Astrocyte (in vitro differentiated cells and primary cell): ENCODE measurements at regions not wholly inside any gene's neighbourhood (a gene's known extent, or its start where the extent isn't known, plus 50 kb on each side); places are given as distances from the start of the nearest gene placed in this dataset.

Source experiments
- DNase-seq: peaks from one replicate; pipeline ENCODE4 v3.0.0-alpha.2; 2010; ENCODE audit warnings: low read depth
- FAIRE-seq: peaks from 2 replicates; lab custom pipeline; 2011; peaks lifted over from hg19 to GRCh38; lab: Jason Lieb, UNC
- H2AFZ ChIP-seq: 2 replicates; pipeline ENCODE4 v1.6.0; 2012; ENCODE audit warnings: low read depth, low read length, inconsistent platforms
- H3K27ac ChIP-seq: 2 replicates; pipeline ENCODE4 v1.5.1; 2011; ENCODE audit warnings: low read depth, low read length, inconsistent platforms
- H3K27me3 ChIP-seq: 2 replicates; pipeline ENCODE4 v1.6.0; 2011; ENCODE audit warnings: low read length, inconsistent platforms; ENCODE audit not compliant: insufficient read depth
- H3K36me3 ChIP-seq: 2 replicates; pipeline ENCODE4 v1.5.1; 2011; ENCODE audit warnings: low read length, inconsistent platforms; ENCODE audit not compliant: insufficient read depth
- H3K4me1 ChIP-seq: 2 replicates; pipeline ENCODE4 v1.5.1; 2011; ENCODE audit warnings: low read length, inconsistent platforms; ENCODE audit not compliant: insufficient read depth
- H3K4me2 ChIP-seq: 2 replicates; pipeline ENCODE4 v1.6.0; 2012; ENCODE audit warnings: low read length, inconsistent platforms
- H3K4me3 ChIP-seq: 2 replicates; pipeline ENCODE4 v1.5.1; 2011; ENCODE audit warnings: low read depth, mild to moderate bottlenecking, low read length, inconsistent platforms; ENCODE audit not compliant: insufficient read depth
- H3K79me2 ChIP-seq: 2 replicates; pipeline ENCODE4 v1.6.0; 2012; ENCODE audit warnings: mild to moderate bottlenecking, low read length, inconsistent platforms; ENCODE audit not compliant: insufficient read depth
- H3K9ac ChIP-seq: 2 replicates; pipeline ENCODE4 v1.6.0; 2012; ENCODE audit warnings: mild to moderate bottlenecking, low read length, inconsistent platforms
- H3K9me3 ChIP-seq: 2 replicates; pipeline ENCODE4 v1.5.1; 2012; ENCODE audit warnings: low read depth, mild to moderate bottlenecking, low read length, inconsistent platforms; ENCODE audit not compliant: insufficient read depth
- H4K20me1 ChIP-seq: 2 replicates; pipeline ENCODE4 v1.6.0; 2012; ENCODE audit warnings: low read length, inconsistent platforms; ENCODE audit not compliant: insufficient read depth
- H3K27ac Mint-ChIP-seq: one replicate; pipeline ENCODE4 v1.8.0; 2021; ENCODE audit warnings: mild to moderate bottlenecking, mixed read lengths; ENCODE audit not compliant: unreplicated experiment
- H3K27me3 Mint-ChIP-seq: one replicate; pipeline ENCODE4 v1.8.0; 2021; ENCODE audit warnings: low read depth, mixed read lengths; ENCODE audit not compliant: unreplicated experiment
- H3K36me3 Mint-ChIP-seq: one replicate; pipeline ENCODE4 v1.8.0; 2021; ENCODE audit warnings: low read depth, mixed read lengths; ENCODE audit not compliant: unreplicated experiment
- H3K4me1 Mint-ChIP-seq: one replicate; pipeline ENCODE4 v1.8.0; 2021; ENCODE audit warnings: low read depth, mixed read lengths; ENCODE audit not compliant: unreplicated experiment
- H3K4me3 Mint-ChIP-seq: one replicate; pipeline ENCODE4 v1.8.0; 2021; ENCODE audit warnings: mild to moderate bottlenecking, moderate library complexity, mixed read lengths; ENCODE audit not compliant: unreplicated experiment
- H3K9me3 Mint-ChIP-seq: one replicate; pipeline ENCODE4 v1.8.0; 2021; ENCODE audit warnings: mild to moderate bottlenecking, mixed read lengths; ENCODE audit not compliant: unreplicated experiment
- EZH2 ChIP-seq: IDR thresholded peaks from 2 replicates; pipeline ENCODE4 v1.6.1; 2012; ENCODE audit warnings: mild to moderate bottlenecking, low read length, inconsistent platforms; ENCODE audit not compliant: insufficient read depth
- TF ChIP-seq, protein P1 (sequence below): IDR thresholded peaks from 2 replicates; pipeline ENCODE4 v1.5.1; 2011; ENCODE audit warnings: low read depth, mild to moderate bottlenecking, inconsistent platforms, low read length, moderate library complexity; ENCODE audit not compliant: insufficient read depth

DNA sequence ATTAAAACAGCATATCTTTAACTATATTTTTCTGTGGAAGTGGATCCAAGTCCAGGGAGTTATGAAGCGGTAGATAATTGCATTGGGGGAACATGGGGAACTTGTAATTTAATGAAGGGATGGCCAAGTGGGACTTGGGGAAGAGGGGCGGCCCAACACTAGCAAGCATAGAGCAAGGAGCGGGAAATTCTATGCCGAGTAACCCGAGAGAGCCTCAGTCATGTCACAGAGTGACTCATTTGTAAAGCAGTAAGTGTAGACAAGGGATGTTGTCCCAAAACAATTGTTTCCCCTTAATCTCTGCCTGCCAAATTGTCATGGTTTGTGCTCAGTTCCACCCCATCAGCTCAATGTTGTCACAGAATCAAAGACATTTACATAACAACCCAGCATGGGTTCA is 620.1 kb downstream of the AJAP1 start:
- H3K36me3 Mint-ChIP-seq: no peaks in the 10 kb centered on the region
- no peak overlapping the region for H3K27ac Mint-ChIP-seq
- no peak overlapping the region for H3K27ac ChIP-seq
- H3K9ac ChIP-seq: no peak overlapping the region
- H2AFZ ChIP-seq: no peak overlapping the region
- no peak overlapping the region for H3K4me3 ChIP-seq
- no peaks in the 10 kb centered on the region for H3K79me2 ChIP-seq
- DNase-seq (no peak), FAIRE-seq (no peak)
- no peaks in the 10 kb centered on the region for H3K4me1 ChIP-seq
- no peaks in the 10 kb centered on the region for H3K4me1 Mint-ChIP-seq
- H3K27me3 Mint-ChIP-seq: peaks cover 37% of the 10 kb centered on the region
- no peaks in the 10 kb centered on the region for H3K36me3 ChIP-seq
- no peak overlapping the region for H3K4me3 Mint-ChIP-seq
- H3K27me3 ChIP-seq: no peaks in the 10 kb centered on the region
- TF ChIP-seq EZH2: no peak
- TF ChIP-seq, protein P1, sequence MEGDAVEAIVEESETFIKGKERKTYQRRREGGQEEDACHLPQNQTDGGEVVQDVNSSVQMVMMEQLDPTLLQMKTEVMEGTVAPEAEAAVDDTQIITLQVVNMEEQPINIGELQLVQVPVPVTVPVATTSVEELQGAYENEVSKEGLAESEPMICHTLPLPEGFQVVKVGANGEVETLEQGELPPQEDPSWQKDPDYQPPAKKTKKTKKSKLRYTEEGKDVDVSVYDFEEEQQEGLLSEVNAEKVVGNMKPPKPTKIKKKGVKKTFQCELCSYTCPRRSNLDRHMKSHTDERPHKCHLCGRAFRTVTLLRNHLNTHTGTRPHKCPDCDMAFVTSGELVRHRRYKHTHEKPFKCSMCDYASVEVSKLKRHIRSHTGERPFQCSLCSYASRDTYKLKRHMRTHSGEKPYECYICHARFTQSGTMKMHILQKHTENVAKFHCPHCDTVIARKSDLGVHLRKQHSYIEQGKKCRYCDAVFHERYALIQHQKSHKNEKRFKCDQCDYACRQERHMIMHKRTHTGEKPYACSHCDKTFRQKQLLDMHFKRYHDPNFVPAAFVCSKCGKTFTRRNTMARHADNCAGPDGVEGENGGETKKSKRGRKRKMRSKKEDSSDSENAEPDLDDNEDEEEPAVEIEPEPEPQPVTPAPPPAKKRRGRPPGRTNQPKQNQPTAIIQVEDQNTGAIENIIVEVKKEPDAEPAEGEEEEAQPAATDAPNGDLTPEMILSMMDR: no peak
- peaks cover 3% of the 10 kb centered on the region for H3K9me3 ChIP-seq
- H3K9me3 Mint-ChIP-seq: peaks cover 12% of the 10 kb centered on the region
- H3K4me2 ChIP-seq: no peak overlapping the region
- H4K20me1 ChIP-seq: no peaks in the 10 kb centered on the region

DNA sequence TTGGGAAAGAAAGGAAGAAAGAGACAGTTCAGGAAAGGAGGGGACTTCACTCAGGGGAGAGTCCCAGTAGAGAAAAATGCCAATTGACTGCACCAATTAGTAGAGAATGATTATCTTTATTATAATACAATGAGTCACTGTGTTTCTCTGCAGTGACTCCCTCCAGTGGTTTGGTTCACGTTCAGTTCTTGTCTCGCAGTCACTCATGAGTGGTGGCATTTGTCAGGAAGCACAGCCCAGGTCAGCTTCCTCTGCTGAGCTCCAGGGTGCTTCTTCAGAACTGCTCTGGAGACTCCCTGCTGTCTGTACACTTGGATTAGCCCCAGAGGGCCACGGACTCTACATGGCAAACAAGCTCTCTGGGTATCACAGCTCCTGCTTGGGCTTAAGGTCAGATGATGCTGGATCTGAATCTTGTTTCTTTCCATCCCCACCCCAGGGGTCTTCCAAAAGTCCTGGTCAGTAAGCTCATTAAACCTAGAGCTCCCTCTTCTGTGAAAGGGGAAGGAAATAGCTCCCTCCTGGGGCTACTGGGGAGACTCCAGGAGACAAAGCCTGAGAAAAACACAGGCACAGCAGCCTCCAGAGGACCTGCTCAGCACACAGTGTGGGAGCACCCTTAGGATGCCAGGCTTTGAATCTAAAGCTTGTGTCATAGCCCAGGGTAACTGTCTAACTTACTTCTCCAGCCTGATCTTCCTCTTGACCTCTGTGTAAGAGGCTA is 619.0 kb downstream of the AJAP1 start:
- Histone ChIP-seq H3K27me3 (no peaks in the 10 kb centered on the region), H3K27ac (no peak overlapping the region), H3K9me3 (peaks cover 3% of the 10 kb centered on the region), H3K4me3 (no peak overlapping the region), H3K9ac (no peak overlapping the region), H2AFZ (no peak overlapping the region), H3K36me3 (no peaks in the 10 kb centered on the region), H3K4me1 (no peaks in the 10 kb centered on the region), H3K4me2 (no peak overlapping the region), H3K79me2 (no peaks in the 10 kb centered on the region), H4K20me1 (no peaks in the 10 kb centered on the region)
- Mint-ChIP-seq H3K36me3 (no peaks in the 10 kb centered on the region), H3K27ac (no peak overlapping the region), H3K4me1 (no peaks in the 10 kb centered on the region), H3K4me3 (no peak overlapping the region), H3K9me3 (peaks cover 18% of the 10 kb centered on the region), H3K27me3 (peaks cover 34% of the 10 kb centered on the region)
- TF ChIP-seq, protein P1: no peak
- no peak for TF ChIP-seq EZH2
- DNase-seq (no peak), FAIRE-seq (no peak)

DNA sequence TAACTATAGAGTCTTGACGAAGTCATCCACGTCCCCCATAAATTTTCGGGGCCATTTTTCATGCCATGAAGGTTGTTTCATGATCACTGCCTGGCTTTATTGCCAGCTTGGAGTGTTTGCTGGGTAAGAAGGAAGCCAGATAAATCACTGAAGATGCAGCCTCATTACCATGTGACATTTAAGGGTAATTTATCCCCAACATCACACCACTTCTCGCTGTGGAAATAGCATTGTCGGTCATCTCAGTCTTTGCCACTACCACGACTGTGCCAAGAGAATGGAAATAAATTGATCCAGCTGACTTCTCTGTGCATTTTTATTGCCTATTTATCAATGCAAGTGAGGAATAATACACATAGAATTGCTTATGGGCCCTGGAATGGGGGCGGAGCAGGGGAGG is 617.9 kb downstream of the AJAP1 start:
- Histone ChIP-seq H3K9me3 (peaks cover 6% of the 10 kb centered on the region), H3K27me3 (no peaks in the 10 kb centered on the region), H3K79me2 (no peaks in the 10 kb centered on the region), H3K36me3 (no peaks in the 10 kb centered on the region), H3K4me3 (no peak overlapping the region), H3K9ac (no peak overlapping the region), H3K4me1 (no peaks in the 10 kb centered on the region), H2AFZ (no peak overlapping the region), H4K20me1 (no peaks in the 10 kb centered on the region), H3K4me2 (no peak overlapping the region), H3K27ac (no peak overlapping the region)
- no peak for FAIRE-seq
- no peak overlapping the region for H3K27ac Mint-ChIP-seq
- H3K4me3 Mint-ChIP-seq: no peak overlapping the region
- TF ChIP-seq EZH2: no peak
- TF ChIP-seq, protein P1: no peak
- H3K4me1 Mint-ChIP-seq: no peaks in the 10 kb centered on the region
- H3K36me3 Mint-ChIP-seq: no peaks in the 10 kb centered on the region
- H3K9me3 Mint-ChIP-seq: peaks cover 19% of the 10 kb centered on the region
- peaks cover 31% of the 10 kb centered on the region for H3K27me3 Mint-ChIP-seq
- no peak for DNase-seq
